Memory B cell (primary cell): ENCODE measurements at regions not wholly inside any gene's neighbourhood (a gene's known extent, or its start where the extent isn't known, plus 50 kb on each side); places are given as distances from the start of the nearest gene placed in this dataset.

Experiments
- ATAC-seq: fragments of 150-1000 bp; cut with Tn5 transposase; 2 replicates; pipeline ENCODE4 v1.10.0; 2021; ENCODE audit warnings: low read depth, mild to moderate bottlenecking, moderate library complexity
- DNase-seq, 2 donors: peaks; one replicate each; pipeline ENCODE4 v3.0.0; 2022; ENCODE audit warnings: low spot score in 2 of 2
- H3K27ac Mint-ChIP-seq: one replicate; pipeline ENCODE4 v1.8.0; 2022; ENCODE audit warnings: mild to moderate bottlenecking, moderate library complexity, mixed read lengths
- H3K27me3 Mint-ChIP-seq: one replicate; pipeline ENCODE4 v1.8.0; 2022; ENCODE audit warnings: mixed read lengths
- H3K36me3 Mint-ChIP-seq: one replicate; pipeline ENCODE4 v1.8.0; 2022; ENCODE audit warnings: mild to moderate bottlenecking, mixed read lengths
- H3K4me1 Mint-ChIP-seq: one replicate; pipeline ENCODE4 v1.8.0; 2022; ENCODE audit warnings: mixed read lengths
- H3K4me3 Mint-ChIP-seq: one replicate; pipeline ENCODE4 v1.8.0; 2022; ENCODE audit warnings: mild to moderate bottlenecking, moderate library complexity, mixed read lengths
- H3K9me3 Mint-ChIP-seq: one replicate; pipeline ENCODE4 v1.8.0; 2022; ENCODE audit warnings: mixed read lengths

- no peaks in the 10 kb centered on the region for H3K9me3 Mint-ChIP-seq
- H3K36me3 Mint-ChIP-seq, result no peaks in the 10 kb centered on the region
- H3K4me1 Mint-ChIP-seq, result peaks cover 4% of the 10 kb centered on the region
- no peak for ATAC-seq
- H3K27me3 Mint-ChIP-seq, result no peaks in the 10 kb centered on the region
- no peak overlapping the region for H3K4me3 Mint-ChIP-seq
- no peak for DNase-seq
- H3K27ac Mint-ChIP-seq, result no peak overlapping the region
These were observed 223.7 kb downstream of the MTERF1 start for GRCh38 chr7:91656541-91657482.

DNA sequence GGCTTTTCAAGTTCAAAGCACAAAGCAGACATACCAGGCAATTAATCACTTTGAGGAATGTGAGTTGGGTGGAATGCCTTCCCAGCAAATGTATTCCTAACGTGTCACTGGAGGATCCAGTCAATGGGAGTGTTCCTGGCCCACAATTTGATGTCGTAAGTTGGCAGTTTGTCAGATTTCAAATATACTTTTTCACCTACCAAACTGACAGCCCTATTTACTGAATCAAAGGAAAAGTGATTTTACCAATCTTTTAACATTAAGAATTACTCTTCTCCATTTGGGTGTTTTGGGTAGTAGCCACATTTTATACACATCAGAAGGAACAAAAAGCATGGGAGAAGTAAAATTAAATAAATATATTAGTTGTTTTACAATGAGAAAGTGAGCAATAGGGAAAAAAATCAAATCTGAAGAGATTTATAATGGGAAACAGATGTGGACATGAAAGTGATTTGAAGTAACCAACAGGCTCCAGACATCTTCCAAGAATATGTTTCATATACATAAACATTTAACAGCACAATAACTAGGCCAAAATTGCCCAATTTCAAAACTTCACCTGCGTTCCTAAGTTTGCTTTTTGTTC is 222.9 kb downstream of the MTERF1 start:
- H3K4me1 Mint-ChIP-seq, result peaks cover 4% of the 10 kb centered on the region
- H3K9me3 Mint-ChIP-seq, result no peaks in the 10 kb centered on the region
- H3K27ac Mint-ChIP-seq, result no peak overlapping the region
- DNase-seq (no peak), ATAC-seq (no peak)
- no peaks in the 10 kb centered on the region for H3K27me3 Mint-ChIP-seq
- H3K4me3 Mint-ChIP-seq, result no peak overlapping the region
- H3K36me3 Mint-ChIP-seq, result no peaks in the 10 kb centered on the region

DNA sequence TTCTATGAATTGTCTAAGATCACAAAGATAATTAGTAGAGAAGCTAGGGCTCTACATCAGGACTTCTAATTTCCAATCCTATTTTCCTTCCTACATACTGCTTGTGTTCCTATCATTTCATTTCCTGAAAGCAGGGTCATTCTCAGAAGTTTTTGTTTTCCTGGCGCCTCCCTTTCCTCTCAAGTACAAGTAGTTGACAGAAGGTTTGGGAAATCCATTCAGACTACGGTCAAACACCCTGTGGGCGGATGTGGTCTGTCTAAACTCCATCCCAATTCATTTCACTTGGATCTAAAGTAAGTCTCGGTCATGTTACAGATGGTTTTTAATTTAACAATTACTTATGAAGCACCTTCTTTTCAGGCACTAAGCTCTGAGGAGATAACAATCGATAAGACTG is 221.4 kb downstream of the MTERF1 start:
- no peak for DNase-seq
- no peaks in the 10 kb centered on the region for H3K9me3 Mint-ChIP-seq
- no peaks in the 10 kb centered on the region for H3K36me3 Mint-ChIP-seq
- H3K27me3 Mint-ChIP-seq, result no peaks in the 10 kb centered on the region
- no peak overlapping the region for H3K4me3 Mint-ChIP-seq
- H3K4me1 Mint-ChIP-seq, result peaks cover 4% of the 10 kb centered on the region
- ATAC-seq, result no peak
- no peak overlapping the region for H3K27ac Mint-ChIP-seq

DNA sequence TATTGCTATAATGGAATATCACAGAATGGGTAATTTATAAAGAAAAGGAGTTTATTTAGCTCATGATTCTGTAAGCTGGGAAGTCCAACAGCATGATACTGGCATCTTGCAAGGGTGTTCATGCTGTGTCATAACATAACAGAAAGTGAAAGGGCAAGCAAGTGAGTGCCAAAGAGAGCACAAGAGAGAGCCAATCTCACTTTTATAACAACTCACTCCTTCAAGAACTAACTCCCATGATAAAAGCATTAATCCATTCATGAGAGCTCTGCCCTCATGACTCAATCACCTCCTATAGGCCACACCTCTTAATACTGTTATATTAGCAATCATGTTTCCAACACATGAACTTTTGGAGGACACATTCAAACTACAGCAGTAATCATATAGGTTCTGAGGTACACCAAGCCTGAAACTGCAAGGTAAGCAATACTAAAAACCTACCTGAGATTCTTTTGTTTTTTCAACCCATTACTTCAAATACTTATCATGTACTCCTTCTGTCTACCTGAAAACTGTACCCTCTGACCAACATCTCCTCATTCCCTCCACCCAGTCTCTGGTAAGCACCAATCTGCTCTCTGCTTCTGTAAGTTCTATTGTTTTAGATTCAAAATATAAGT is 219.7 kb downstream of the MTERF1 start:
- H3K27ac Mint-ChIP-seq, result no peak overlapping the region
- no peak overlapping the region for H3K4me3 Mint-ChIP-seq
- H3K9me3 Mint-ChIP-seq, result no peaks in the 10 kb centered on the region
- DNase-seq (no peak), ATAC-seq (no peak)
- H3K4me1 Mint-ChIP-seq, result peaks cover 4% of the 10 kb centered on the region
- H3K36me3 Mint-ChIP-seq, result no peaks in the 10 kb centered on the region
- H3K27me3 Mint-ChIP-seq, result no peaks in the 10 kb centered on the region

GRCh38 chr7:91661727-91662126 is 218.8 kb downstream of the MTERF1 start:
- ATAC-seq, result no peak
- DNase-seq, result no peak
- Mint-ChIP-seq H3K4me3 (no peak overlapping the region), H3K4me1 (peaks cover 4% of the 10 kb centered on the region), H3K27me3 (peaks cover 2% of the 10 kb centered on the region), H3K27ac (no peak overlapping the region), H3K36me3 (no peaks in the 10 kb centered on the region), H3K9me3 (no peaks in the 10 kb centered on the region)

DNA sequence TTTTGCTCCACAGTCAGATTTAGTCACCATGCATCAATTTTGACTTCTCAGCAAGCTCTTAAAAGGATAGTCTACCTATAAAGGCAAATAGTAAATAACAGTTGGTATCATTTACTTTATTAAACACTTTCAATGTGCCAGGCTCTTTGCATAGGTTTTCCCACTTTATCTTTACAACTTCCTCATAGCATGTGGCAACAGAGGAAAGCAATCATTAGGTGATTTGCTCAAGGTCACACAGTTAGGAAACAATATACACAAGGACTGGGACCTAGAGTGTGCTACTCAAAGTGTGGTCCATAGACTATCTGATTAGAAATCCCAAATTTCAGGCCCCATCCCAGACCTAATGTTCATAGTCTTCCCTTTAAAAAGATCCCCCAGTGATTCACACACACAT is 212.3 kb downstream of the MTERF1 start:
- Mint-ChIP-seq H3K27me3 (peaks cover 2% of the 10 kb centered on the region), H3K36me3 (no peaks in the 10 kb centered on the region), H3K4me3 (no peak overlapping the region), H3K9me3 (no peaks in the 10 kb centered on the region), H3K27ac (no peak overlapping the region), H3K4me1 (no peaks in the 10 kb centered on the region)
- DNase-seq (no peak), ATAC-seq (no peak)

- Mint-ChIP-seq H3K27ac (no peak overlapping the region), H3K4me1 (no peaks in the 10 kb centered on the region), H3K9me3 (no peaks in the 10 kb centered on the region), H3K27me3 (no peaks in the 10 kb centered on the region), H3K36me3 (no peaks in the 10 kb centered on the region), H3K4me3 (no peak overlapping the region)
- no peak for DNase-seq
- no peak for ATAC-seq
These were observed 209.3 kb downstream of the MTERF1 start for GRCh38 chr7:91671245-91671644.

GRCh38 chr7:91674470-91674869 is 206.0 kb downstream of the MTERF1 start:
- ATAC-seq (no peak), DNase-seq (no peak)
- Mint-ChIP-seq H3K36me3 (peaks cover 3% of the 10 kb centered on the region), H3K27me3 (no peaks in the 10 kb centered on the region), H3K27ac (no peak overlapping the region), H3K4me1 (no peaks in the 10 kb centered on the region), H3K9me3 (peaks cover 4% of the 10 kb centered on the region), H3K4me3 (no peak overlapping the region)

- DNase-seq (no peak), ATAC-seq (no peak)
- peaks cover 2% of the 10 kb centered on the region for H3K27me3 Mint-ChIP-seq
- peaks cover 9% of the 10 kb centered on the region for H3K36me3 Mint-ChIP-seq
- peaks cover 20% of the 10 kb centered on the region for H3K9me3 Mint-ChIP-seq
- H3K4me1 Mint-ChIP-seq, result no peaks in the 10 kb centered on the region
- H3K27ac Mint-ChIP-seq, result no peak overlapping the region
- H3K4me3 Mint-ChIP-seq, result no peak overlapping the region
These were observed 198.8 kb downstream of the MTERF1 start for GRCh38 chr7:91681718-91682117.

DNA sequence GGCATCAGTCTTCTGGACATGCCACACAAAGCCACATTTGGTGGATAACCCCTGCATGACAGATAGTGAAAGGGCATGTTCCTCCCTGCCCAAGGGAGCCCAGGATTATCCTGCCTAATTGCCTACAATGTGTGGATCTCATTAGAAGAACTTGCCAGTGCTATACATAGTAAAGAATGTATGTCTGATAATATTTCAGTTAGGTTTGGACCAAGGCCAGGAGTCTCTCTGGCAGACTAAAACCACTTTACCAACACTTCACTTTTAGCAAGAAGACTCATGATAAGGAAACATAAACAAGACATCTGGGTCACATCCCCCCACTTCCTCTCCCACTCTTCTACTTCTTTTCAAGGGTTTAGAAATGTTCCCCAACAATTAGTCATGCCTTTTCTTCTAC is 196.7 kb downstream of the MTERF1 start:
- Mint-ChIP-seq H3K4me1 (no peaks in the 10 kb centered on the region), H3K27ac (no peak overlapping the region), H3K9me3 (peaks cover 20% of the 10 kb centered on the region), H3K4me3 (no peak overlapping the region), H3K36me3 (peaks cover 10% of the 10 kb centered on the region), H3K27me3 (peaks cover 3% of the 10 kb centered on the region)
- DNase-seq (no peak), ATAC-seq (no peak)

GRCh38 chr7:91685544-91685943 is 195.0 kb downstream of the MTERF1 start:
- DNase-seq (no peak), ATAC-seq (no peak)
- Mint-ChIP-seq H3K9me3 (peaks cover 11% of the 10 kb centered on the region), H3K4me3 (no peak overlapping the region), H3K27me3 (peaks cover 5% of the 10 kb centered on the region), H3K36me3 (peaks cover 5% of the 10 kb centered on the region), H3K27ac (no peak overlapping the region), H3K4me1 (no peaks in the 10 kb centered on the region)

- Mint-ChIP-seq H3K4me3 (no peak overlapping the region), H3K27me3 (peaks cover 5% of the 10 kb centered on the region), H3K4me1 (no peaks in the 10 kb centered on the region), H3K27ac (no peak overlapping the region), H3K36me3 (peaks cover 1% of the 10 kb centered on the region), H3K9me3 (no peaks in the 10 kb centered on the region)
- no peak for ATAC-seq
- DNase-seq, result no peak
These were observed 189.9 kb downstream of the MTERF1 start for GRCh38 chr7:91690541-91691070.

DNA sequence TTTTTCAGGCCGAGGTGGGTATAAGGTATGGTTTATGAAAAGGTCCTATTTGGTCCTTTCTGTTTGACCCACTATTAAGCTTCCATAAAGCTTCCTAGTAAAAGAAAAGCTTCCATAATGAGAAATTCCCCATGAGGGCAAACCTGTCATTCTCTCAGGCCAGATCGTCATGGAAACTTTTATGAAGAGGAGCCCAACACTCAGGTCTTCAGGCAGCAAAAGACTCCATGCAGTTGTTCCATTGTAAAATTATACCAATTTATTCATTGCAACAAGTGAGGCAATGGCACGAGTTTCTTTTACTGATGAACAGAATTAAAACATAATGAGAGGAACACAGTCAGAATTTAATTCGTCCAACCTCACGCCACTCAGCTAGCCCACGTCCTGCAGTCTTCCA is 188.6 kb downstream of the MTERF1 start:
- Mint-ChIP-seq H3K4me1 (no peaks in the 10 kb centered on the region), H3K27ac (no peak overlapping the region), H3K36me3 (peaks cover 1% of the 10 kb centered on the region), H3K9me3 (no peaks in the 10 kb centered on the region), H3K4me3 (no peak overlapping the region), H3K27me3 (peaks cover 7% of the 10 kb centered on the region)
- DNase-seq (no peak), ATAC-seq (no peak)

DNA sequence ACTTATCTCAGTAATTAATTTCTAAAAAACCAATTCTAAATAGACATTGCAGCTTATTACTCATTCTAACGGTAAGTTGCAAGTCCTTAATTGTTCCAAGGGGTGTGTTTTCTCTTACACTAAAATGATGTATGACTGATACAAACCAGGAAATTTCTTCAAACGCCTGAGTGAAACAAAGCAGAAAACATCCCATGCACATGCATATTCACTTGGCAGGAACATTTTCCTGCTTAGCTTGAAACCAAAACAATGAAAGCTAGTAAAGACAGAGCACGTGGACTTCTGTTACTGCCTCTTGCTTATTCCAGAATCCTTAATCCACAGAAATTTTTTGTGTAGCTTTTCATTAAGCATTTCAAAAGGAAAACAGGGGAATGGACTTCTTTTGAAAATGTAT is 187.7 kb downstream of the MTERF1 start:
- no peak overlapping the region for H3K27ac Mint-ChIP-seq
- H3K36me3 Mint-ChIP-seq, result peaks cover 1% of the 10 kb centered on the region
- H3K4me1 Mint-ChIP-seq, result no peaks in the 10 kb centered on the region
- DNase-seq, result no peak
- ATAC-seq, result no peak
- H3K4me3 Mint-ChIP-seq, result no peak overlapping the region
- H3K9me3 Mint-ChIP-seq, result no peaks in the 10 kb centered on the region
- peaks cover 6% of the 10 kb centered on the region for H3K27me3 Mint-ChIP-seq
